Spleen (tissue), 11 donors: ENCODE measurements at regions not wholly inside any gene's neighbourhood (a gene's known extent, or its start where the extent isn't known, plus 50 kb on each side); places are given as distances from the start of the nearest gene placed in this dataset.
A peak's percentile ranks its signal among the peaks of the same experiment; 100 is the strongest.

Experiments
- DNase-seq: peaks from one replicate; pipeline ENCODE4 v3.0.0-alpha.2; 2020
- H3K27ac ChIP-seq, 8 donors: fragments of 200-600 bp; sonication (generic) in 7 of 8; 1 replicate in 4 of 8; 2 replicates in 4 of 8; pipeline versions ENCODE4 v1.5.0 to v1.8.0; 2016 to 2021; ENCODE audit warnings: inconsistent platforms in 4 of 8, mild to moderate bottlenecking in 4 of 8, moderate library complexity in 1 of 8
- H3K27me3 ChIP-seq, 7 donors: fragments of 200-600 bp; sonication (generic) in 6 of 7; replicated peaks in 1 of 7; 1 replicate in 4 of 7; 2 replicates in 3 of 7; pipeline versions ENCODE4 v1.5.0 to v1.8.0; 2016 to 2021; ENCODE audit warnings: inconsistent platforms in 3 of 7, mild to moderate bottlenecking in 1 of 7
- H3K36me3 ChIP-seq, 6 donors: fragments of 200-600 bp; sonication (generic) in 5 of 6; 1 replicate in 4 of 6; 2 replicates in 2 of 6; pipeline versions ENCODE4 v1.5.0 to v1.8.0; 2016 to 2021; ENCODE audit warnings: inconsistent platforms in 2 of 6
- H3K4me1 ChIP-seq, 6 donors: fragments of 200-600 bp; sonication (generic) in 5 of 6; 1 replicate in 3 of 6; 2 replicates in 3 of 6; pipeline versions ENCODE4 v1.5.0 to v1.8.0; 2016 to 2021; ENCODE audit warnings: inconsistent platforms in 3 of 6
- H3K4me3 ChIP-seq, 8 donors: fragments of 200-600 bp; sonication (generic) in 7 of 8; 1 replicate in 4 of 8; 2 replicates in 4 of 8; pipeline versions ENCODE4 v1.5.0 to v1.8.0; 2016 to 2021; ENCODE audit warnings: inconsistent platforms in 4 of 8, mild to moderate bottlenecking in 4 of 8, moderate library complexity in 2 of 8
- H3K9me3 ChIP-seq, 8 donors: fragments of 200-600 bp; sonication (generic) in 7 of 8; 1 replicate in 4 of 8; 2 replicates in 4 of 8; pipeline versions ENCODE4 v1.5.0 to v1.8.0; 2016 to 2021; ENCODE audit warnings: inconsistent platforms in 4 of 8
- CTCF ChIP-seq, 11 experiments: fragments of 200-600 bp in 7 of 11; fragments of 450-650 bp in 4 of 11; sonication (generic) in 4 of 11; IDR thresholded peaks in 8 of 11; conservative IDR thresholded peaks in 3 of 11; 1 replicate in 7 of 11; 2 replicates in 4 of 11; pipeline versions ENCODE4 v1.4.0 to v1.8.0; 2016 to 2021; ENCODE audit warnings: antibody characterized with exemption in 11 of 11, inconsistent platforms in 4 of 11, mild to moderate bottlenecking in 1 of 11
- POLR2A ChIP-seq, 3 donors: fragments of 450-650 bp; IDR thresholded peaks; one replicate each; pipeline ENCODE4 v1.5.1; 2017; ENCODE audit warnings: antibody characterized with exemption in 3 of 3, mild to moderate bottlenecking in 1 of 3
- POLR2AphosphoS5 ChIP-seq, 3 donors: sonication (generic); formaldehyde crosslinking; IDR thresholded peaks; one replicate each; pipeline ENCODE4 v1.5.1; 2017; ENCODE audit warnings: antibody characterized with exemption in 3 of 3
- WGBS, 5 donors: extraction: QIAGEN DNeasy Blood & Tissue Kit in 3 of 5; methylation state at CpG; one replicate each; pipeline versions ENCODE4 v1.1.5 to v1.1.7; 2013 to 2018; 5-methylcytosine and 5-hydroxymethylcytosine counted together
- intact Hi-C: fragments of 100-400 bp; cut with DNase I; formaldehyde crosslinking; loops from one replicate; pipeline ENCODE4 v1.15.0; 2023; ENCODE audit warnings: low total_unique reads
- donor health status: healthy with polysubstance abuse.
- donor health status: DM: no; HTN: no; CAD: no; lungs with moderate emphysema.
- donor health status: DM: no; HTN: no; CAD: no.
- donor health status: Bipolar disorder and iron deficiency.
- donor health status: healthy.
- donor health status: DM: no; HTN: no; CAD: no.
- donor health status: DM: yes; HTN: yes; CAD: no.

GRCh38 chr3:89692601-89693000, 585.2 kb downstream of the EPHA3 start:
- no peak overlapping the region for H3K4me3 ChIP-seq
- no peak overlapping the region for H3K27ac ChIP-seq
- no peak for DNase-seq
- 26 to 44% (median 36%) methylated on average over 1 of the region's 1 CpG for WGBS, 5 donors
- no peaks in the 10 kb centered on the region for H3K4me1 ChIP-seq
- intact Hi-C loops: no loop called here
- TF ChIP-seq CTCF (IDR thresholded peaks at IDR 0.05 in 8 of 11, conservative IDR thresholded peaks at IDR 0.05 in 3 of 11) (no peak), POLR2A (IDR thresholded peaks at IDR 0.05) (no peak), POLR2AphosphoS5 (IDR thresholded peaks at IDR 0.05) (no peak)
- no peaks in the 10 kb centered on the region for H3K36me3 ChIP-seq
- peaks cover 0 to 5% (median 0%) of the 10 kb centered on the region in 8 donors for H3K9me3 ChIP-seq
- no peaks in the 10 kb centered on the region for H3K27me3 ChIP-seq

DNA sequence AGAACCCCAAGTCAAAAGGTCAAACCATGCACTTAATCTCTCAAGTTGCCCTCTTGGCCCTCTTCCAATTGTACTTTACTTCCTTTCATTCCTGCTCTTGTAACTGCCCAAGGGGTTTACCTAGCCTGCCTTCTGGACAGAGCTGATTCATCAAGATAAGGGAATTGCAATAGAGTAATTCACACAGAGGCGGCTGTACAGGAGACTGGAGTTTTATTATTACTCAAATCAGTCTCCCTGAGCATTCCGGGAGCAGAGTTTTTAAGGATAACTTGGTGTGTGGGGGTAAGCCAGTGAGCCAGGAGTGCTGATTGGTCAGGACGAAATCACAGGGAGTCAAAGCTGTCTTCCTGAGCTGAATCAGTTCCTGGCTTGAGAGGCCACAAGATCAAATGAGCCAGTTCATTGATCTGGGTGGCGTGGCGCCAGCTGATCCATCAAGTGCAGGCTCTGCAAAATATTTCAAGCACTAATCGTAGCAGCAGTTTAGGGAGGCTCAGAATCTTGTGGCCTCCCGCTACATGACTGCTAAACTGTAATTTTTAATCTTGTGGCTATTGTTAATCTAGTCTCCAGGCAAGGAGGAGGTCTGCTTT, 590.0 kb downstream of the EPHA3 start:
- Histone ChIP-seq H3K4me3 (no peak overlapping the region), H3K36me3 (no peaks in the 10 kb centered on the region), H3K4me1 (no peaks in the 10 kb centered on the region), H3K9me3 (peaks cover 0 to 30% (median 0%) of the 10 kb centered on the region in 8 donors), H3K27me3 (no peaks in the 10 kb centered on the region), H3K27ac (no peak overlapping the region)
- DNase-seq: peak; percentile 33
- TF ChIP-seq CTCF (IDR thresholded peaks at IDR 0.05 in 8 of 11, conservative IDR thresholded peaks at IDR 0.05 in 3 of 11) (no peak), POLR2A (IDR thresholded peaks at IDR 0.05) (no peak)
- WGBS, 5 donors: 74 to 90% (median 83%) methylated on average over 7 of the region's 7 CpGs
- intact Hi-C loops: no loop called here

GRCh38 chr3:89698208-89698830, 590.9 kb downstream of the EPHA3 start:
- Histone ChIP-seq H3K9me3 (peaks cover 0 to 35% (median 0%) of the 10 kb centered on the region in 8 donors), H3K27ac (no peak overlapping the region), H3K36me3 (no peaks in the 10 kb centered on the region), H3K27me3 (no peaks in the 10 kb centered on the region), H3K4me1 (no peaks in the 10 kb centered on the region), H3K4me3 (no peak overlapping the region)
- WGBS, 5 donors: 83 to 95% (median 87%) methylated on average over 3 of the region's 3 CpGs
- DNase-seq: no peak
- intact Hi-C loops: no loop called here
- TF ChIP-seq POLR2A (IDR thresholded peaks at IDR 0.05) (no peak), CTCF (IDR thresholded peaks at IDR 0.05 in 8 of 11, conservative IDR thresholded peaks at IDR 0.05 in 3 of 11) (no peak), POLR2AphosphoS5 (IDR thresholded peaks at IDR 0.05) (no peak)

GRCh38 chr3:89699229-89699628, 591.8 kb downstream of the EPHA3 start:
- no peak overlapping the region for H3K4me3 ChIP-seq
- intact Hi-C loops: no loop called here
- 77 to 90% (median 87%) methylated on average over 4 of the region's 4 CpGs for WGBS, 5 donors
- H3K27me3 ChIP-seq: no peaks in the 10 kb centered on the region
- no peaks in the 10 kb centered on the region for H3K4me1 ChIP-seq
- no peaks in the 10 kb centered on the region for H3K36me3 ChIP-seq
- TF ChIP-seq POLR2AphosphoS5 (IDR thresholded peaks at IDR 0.05): no peak
- no peak for TF ChIP-seq CTCF (IDR thresholded peaks at IDR 0.05 in 8 of 11, conservative IDR thresholded peaks at IDR 0.05 in 3 of 11)
- no peak for TF ChIP-seq POLR2A (IDR thresholded peaks at IDR 0.05)
- DNase-seq: peak; percentile 27
- peaks cover 0 to 45% (median 6%) of the 10 kb centered on the region in 8 donors for H3K9me3 ChIP-seq
- H3K27ac ChIP-seq: no peak overlapping the region
